C4-2B (cell line): ENCODE measurements at regions not wholly inside any gene's neighbourhood (a gene's known extent, or its start where the extent isn't known, plus 50 kb on each side); places are given as distances from the start of the nearest gene placed in this dataset.

Source experiments
- CTCF ChIP-seq: fragments of 450-650 bp; conservative IDR thresholded peaks from 2 replicates; pipeline ENCODE4 v1.5.1; 2017; ENCODE audit warnings: mild to moderate bottlenecking
- ZFX ChIP-seq: fragments of 450-650 bp; IDR thresholded peaks from 2 replicates; pipeline ENCODE4 v1.6.1; 2017

GRCh38 chr9:108149326-108149725, 659.8 kb upstream of the KLF4 start:
- TF ChIP-seq CTCF (no peak), ZFX (no peak)
